DND-41 (cell line): ENCODE measurements at regions not wholly inside any gene's neighbourhood (a gene's known extent, or its start where the extent isn't known, plus 50 kb on each side); places are given as distances from the start of the nearest gene placed in this dataset.

ENCODE experiments used
- CTCF ChIP-seq: IDR thresholded peaks from 2 replicates; pipeline ENCODE4 v1.5.1; 2012; ENCODE audit warnings: borderline replicate concordance, low read length, moderate library complexity, mild to moderate bottlenecking; ENCODE audit not compliant: poor library complexity, severe bottlenecking; ENCODE audit errors: extremely low read depth
- EZH2 ChIP-seq: IDR thresholded peaks from 3 replicates; pipeline ENCODE4 v1.6.1; 2012; ENCODE audit warnings: borderline replicate concordance, low read depth, mild to moderate bottlenecking, moderate library complexity, low read length, inconsistent platforms; ENCODE audit not compliant: severe bottlenecking

GRCh38 chr19:27870293-27870692, 1342.7 kb downstream of the UQCRFS1 start:
- TF ChIP-seq CTCF (no peak), EZH2 (no peak)
